Panc1 (cell line): ENCODE measurements at regions not wholly inside any gene's neighbourhood (a gene's known extent, or its start where the extent isn't known, plus 50 kb on each side); places are given as distances from the start of the nearest gene placed in this dataset.

Source experiments
- ATAC-seq: fragments of 200-7000 bp; cut with Tn5 transposase; 2 replicates; pipeline ENCODE4 v1.9.1; 2020; ENCODE audit warnings: mild to moderate bottlenecking, moderate library complexity
- BruUV-seq: library from RNA; stranded (reverse); fragments of 400-500 nt; replicated peaks from 2 replicates; lab custom pipeline; 2021; lab: Mats Ljungman, UMichigan
- CTCF ChIA-PET: fragments of 300-600 bp; sonication (Branson Sonifier 250); formaldehyde crosslinking; loops from one replicate; lab custom pipeline; 2022; ENCODE audit warnings: antibody characterized with exemption; lab: Charles Lee
- POLR2A ChIA-PET: fragments of 300-600 bp; sonication (Branson Sonifier 250); formaldehyde crosslinking; loops from one replicate; lab custom pipeline; 2022; ENCODE audit warnings: antibody characterized with exemption; lab: Charles Lee
- DNase-seq: peaks from one replicate; pipeline ENCODE4 v3.0.0-alpha.2; 2010; ENCODE audit warnings: low read depth, low spot score
- H3K27ac ChIP-seq: 2 replicates; pipeline ENCODE4 v1.5.1; 2011; ENCODE audit warnings: mild to moderate bottlenecking, low read length, inconsistent platforms
- H3K27me3 ChIP-seq: fragments of 200-500 bp; sonication (Bioruptor generic); 2 replicates; pipeline ENCODE4 v1.6.0; 2014; ENCODE audit warnings: low read length, inconsistent platforms; ENCODE audit not compliant: control insufficient read depth, insufficient read depth
- H3K36me3 ChIP-seq: fragments of 200-500 bp; sonication (Bioruptor generic); 2 replicates; pipeline ENCODE4 v1.5.1; 2014; ENCODE audit warnings: inconsistent platforms, mild to moderate bottlenecking, low read length, moderate library complexity; ENCODE audit not compliant: control insufficient read depth, insufficient read depth
- H3K4me1 ChIP-seq: 2 replicates; pipeline ENCODE4 v1.5.1; 2011; ENCODE audit warnings: inconsistent platforms, mild to moderate bottlenecking, low read length, moderate library complexity; ENCODE audit not compliant: control insufficient read depth, insufficient read depth
- H3K4me3 ChIP-seq, 2 experiments: 2 replicates each; pipeline ENCODE4 v1.5.1; 2011 to 2012; ENCODE audit warnings: low read depth in 2 of 2, low read length in 2 of 2, mild to moderate bottlenecking in 2 of 2, inconsistent platforms in 1 of 2, moderate library complexity in 1 of 2
- H3K9me3 ChIP-seq: fragments of 200-500 bp; sonication (Bioruptor generic); 2 replicates; pipeline ENCODE4 v1.5.1; 2014; ENCODE audit warnings: low read depth, mild to moderate bottlenecking, inconsistent platforms, low read length, moderate library complexity; ENCODE audit not compliant: control insufficient read depth, insufficient read depth
- POLR2AphosphoS5 ChIP-seq: IDR thresholded peaks from 2 replicates; pipeline ENCODE4 v1.6.1; 2012; ENCODE audit warnings: mild to moderate bottlenecking, low read depth, low read length, moderate library complexity
- SIN3A ChIP-seq: IDR thresholded peaks from 2 replicates; pipeline ENCODE4 v1.6.1; 2012; ENCODE audit warnings: low read depth, mild to moderate bottlenecking, low read length, moderate library complexity, borderline replicate concordance; ENCODE audit not compliant: insufficient read depth
- TCF7L2 ChIP-seq: IDR thresholded peaks from 2 replicates; pipeline ENCODE4 v1.6.1; 2011; ENCODE audit warnings: mild to moderate bottlenecking, low read depth, low read length, inconsistent platforms
- in situ Hi-C: cut with HindIII; loops from 2 replicates; pipeline ENCODE4 v1.10.0; 2016; ENCODE audit warnings: low sequenced_read_pairs, low pct_unique_long_range_greater_than_20kb
- intact Hi-C: fragments of 100-400 bp; cut with micrococcal nuclease; formaldehyde crosslinking; loops from one replicate; pipeline ENCODE4 v1.10.0; 2022; ENCODE audit not compliant: unreplicated experiment
- TF ChIP-seq, protein P1 (sequence below), 2 experiments: IDR thresholded peaks; 2 replicates each; pipeline ENCODE4 v1.6.1; 2011 to 2012; ENCODE audit warnings: low read depth in 2 of 2, control low read depth in 1 of 2, low read length in 1 of 2, mild to moderate bottlenecking in 1 of 2, moderate library complexity in 1 of 2; ENCODE audit not compliant: insufficient read depth in 1 of 2
- TF ChIP-seq, protein P2 (sequence below): fragments of 450-650 bp; IDR thresholded peaks from 2 replicates; pipeline ENCODE4 v1.5.1; 2017; ENCODE audit warnings: mild to moderate bottlenecking

DNA sequence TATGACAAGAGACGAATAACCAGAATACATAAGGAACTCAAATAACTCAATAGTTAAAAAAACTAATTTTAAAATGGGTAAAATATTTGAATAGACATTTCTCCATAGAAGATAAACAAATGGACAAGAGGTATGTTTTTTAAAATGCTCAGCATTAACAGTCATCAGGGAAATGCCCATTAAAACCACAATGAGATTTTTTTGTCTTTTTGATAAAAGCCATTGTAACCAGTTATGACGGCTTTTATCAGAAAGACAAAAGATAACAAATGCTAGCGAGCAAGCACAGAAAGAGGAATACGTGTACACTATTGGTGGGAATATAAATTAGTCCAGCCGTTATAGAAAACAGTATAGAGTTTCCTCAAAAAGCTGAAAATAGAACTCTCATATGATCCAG lies 388.2 kb upstream of the INTU start:
- DNase-seq (no peak), ATAC-seq (no peak)
- Histone ChIP-seq H3K36me3 (no peaks in the 10 kb centered on the region), H3K4me3 (no peak overlapping the region), H3K27ac (no peak overlapping the region), H3K4me1 (no peaks in the 10 kb centered on the region), H3K9me3 (no peaks in the 10 kb centered on the region), H3K27me3 (no peaks in the 10 kb centered on the region)
- ChIA-PET POLR2A (no interaction called here), CTCF (no interaction called here)
- in situ Hi-C loops: no loop called here
- intact Hi-C loops: no loop called here
- BruUV-seq: no TSS peak
- no peak for TF ChIP-seq TCF7L2
- TF ChIP-seq, protein P1, sequence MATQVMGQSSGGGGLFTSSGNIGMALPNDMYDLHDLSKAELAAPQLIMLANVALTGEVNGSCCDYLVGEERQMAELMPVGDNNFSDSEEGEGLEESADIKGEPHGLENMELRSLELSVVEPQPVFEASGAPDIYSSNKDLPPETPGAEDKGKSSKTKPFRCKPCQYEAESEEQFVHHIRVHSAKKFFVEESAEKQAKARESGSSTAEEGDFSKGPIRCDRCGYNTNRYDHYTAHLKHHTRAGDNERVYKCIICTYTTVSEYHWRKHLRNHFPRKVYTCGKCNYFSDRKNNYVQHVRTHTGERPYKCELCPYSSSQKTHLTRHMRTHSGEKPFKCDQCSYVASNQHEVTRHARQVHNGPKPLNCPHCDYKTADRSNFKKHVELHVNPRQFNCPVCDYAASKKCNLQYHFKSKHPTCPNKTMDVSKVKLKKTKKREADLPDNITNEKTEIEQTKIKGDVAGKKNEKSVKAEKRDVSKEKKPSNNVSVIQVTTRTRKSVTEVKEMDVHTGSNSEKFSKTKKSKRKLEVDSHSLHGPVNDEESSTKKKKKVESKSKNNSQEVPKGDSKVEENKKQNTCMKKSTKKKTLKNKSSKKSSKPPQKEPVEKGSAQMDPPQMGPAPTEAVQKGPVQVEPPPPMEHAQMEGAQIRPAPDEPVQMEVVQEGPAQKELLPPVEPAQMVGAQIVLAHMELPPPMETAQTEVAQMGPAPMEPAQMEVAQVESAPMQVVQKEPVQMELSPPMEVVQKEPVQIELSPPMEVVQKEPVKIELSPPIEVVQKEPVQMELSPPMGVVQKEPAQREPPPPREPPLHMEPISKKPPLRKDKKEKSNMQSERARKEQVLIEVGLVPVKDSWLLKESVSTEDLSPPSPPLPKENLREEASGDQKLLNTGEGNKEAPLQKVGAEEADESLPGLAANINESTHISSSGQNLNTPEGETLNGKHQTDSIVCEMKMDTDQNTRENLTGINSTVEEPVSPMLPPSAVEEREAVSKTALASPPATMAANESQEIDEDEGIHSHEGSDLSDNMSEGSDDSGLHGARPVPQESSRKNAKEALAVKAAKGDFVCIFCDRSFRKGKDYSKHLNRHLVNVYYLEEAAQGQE (IDR thresholded peaks at IDR 0.05; ENCODE audit: insufficient read depth in 1 of 2, low read depth in 2 of 2, low read length in 1 of 2): no peak
- no peak for TF ChIP-seq POLR2AphosphoS5
- no peak for TF ChIP-seq SIN3A
- TF ChIP-seq, protein P2, sequence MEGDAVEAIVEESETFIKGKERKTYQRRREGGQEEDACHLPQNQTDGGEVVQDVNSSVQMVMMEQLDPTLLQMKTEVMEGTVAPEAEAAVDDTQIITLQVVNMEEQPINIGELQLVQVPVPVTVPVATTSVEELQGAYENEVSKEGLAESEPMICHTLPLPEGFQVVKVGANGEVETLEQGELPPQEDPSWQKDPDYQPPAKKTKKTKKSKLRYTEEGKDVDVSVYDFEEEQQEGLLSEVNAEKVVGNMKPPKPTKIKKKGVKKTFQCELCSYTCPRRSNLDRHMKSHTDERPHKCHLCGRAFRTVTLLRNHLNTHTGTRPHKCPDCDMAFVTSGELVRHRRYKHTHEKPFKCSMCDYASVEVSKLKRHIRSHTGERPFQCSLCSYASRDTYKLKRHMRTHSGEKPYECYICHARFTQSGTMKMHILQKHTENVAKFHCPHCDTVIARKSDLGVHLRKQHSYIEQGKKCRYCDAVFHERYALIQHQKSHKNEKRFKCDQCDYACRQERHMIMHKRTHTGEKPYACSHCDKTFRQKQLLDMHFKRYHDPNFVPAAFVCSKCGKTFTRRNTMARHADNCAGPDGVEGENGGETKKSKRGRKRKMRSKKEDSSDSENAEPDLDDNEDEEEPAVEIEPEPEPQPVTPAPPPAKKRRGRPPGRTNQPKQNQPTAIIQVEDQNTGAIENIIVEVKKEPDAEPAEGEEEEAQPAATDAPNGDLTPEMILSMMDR: no peak

DNA sequence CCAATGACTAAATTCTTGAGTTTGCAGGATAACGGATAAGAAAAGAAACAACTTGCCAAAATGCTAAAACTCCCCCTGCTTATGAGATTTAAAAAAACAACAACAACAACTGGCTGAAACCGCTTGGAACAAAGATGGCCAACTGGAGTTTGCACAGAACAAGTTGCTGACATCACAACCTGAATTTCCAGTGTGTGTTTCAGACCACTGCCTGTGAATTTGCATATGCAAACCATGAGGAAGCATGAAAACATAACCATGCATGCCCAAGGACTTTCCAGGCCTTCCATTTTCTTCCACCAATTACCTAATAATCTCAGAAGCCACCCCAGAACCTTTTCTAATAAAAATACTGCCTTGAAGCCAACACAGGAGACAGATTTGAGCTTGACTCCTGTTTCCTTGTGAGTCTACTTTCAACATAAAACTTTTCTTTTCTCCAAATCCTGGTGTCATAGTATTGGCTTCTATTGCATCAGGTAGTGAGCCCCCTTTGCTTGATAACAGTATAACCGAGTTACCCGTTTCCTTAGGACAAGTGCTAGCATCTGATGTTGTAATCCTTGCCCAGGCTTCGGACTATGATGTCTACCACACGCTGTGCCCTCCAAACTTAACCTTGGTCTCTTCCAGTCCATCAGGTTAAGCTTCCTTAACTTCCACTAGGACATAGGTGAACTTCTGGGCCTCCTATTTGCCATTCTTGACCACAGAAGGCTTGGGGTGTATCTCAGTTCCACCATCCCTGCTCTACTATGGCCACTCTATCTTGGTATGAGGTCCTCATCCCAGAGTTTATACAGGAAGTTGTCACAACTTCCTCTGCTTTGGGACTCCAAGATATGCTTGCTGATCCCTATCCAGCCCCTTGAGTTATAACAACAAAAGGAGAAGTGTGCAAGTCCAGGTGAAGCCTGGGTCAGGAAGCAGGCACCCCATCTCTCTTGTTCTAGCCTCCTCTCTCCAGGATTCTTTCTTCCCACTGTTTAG lies 385.5 kb upstream of the INTU start:
- Histone ChIP-seq H3K27ac (no peak overlapping the region), H3K4me1 (no peaks in the 10 kb centered on the region), H3K36me3 (no peaks in the 10 kb centered on the region), H3K27me3 (no peaks in the 10 kb centered on the region), H3K4me3 (no peak overlapping the region), H3K9me3 (no peaks in the 10 kb centered on the region)
- BruUV-seq: no TSS peak
- TF ChIP-seq, protein P2: no peak
- no peak for TF ChIP-seq SIN3A
- TF ChIP-seq POLR2AphosphoS5: no peak
- no peak for TF ChIP-seq TCF7L2
- TF ChIP-seq, protein P1 (IDR thresholded peaks at IDR 0.05; ENCODE audit: insufficient read depth in 1 of 2, low read depth in 2 of 2, low read length in 1 of 2): no peak
- POLR2A ChIA-PET: no interaction called here
- no peak for DNase-seq
- in situ Hi-C loops (no loop called here), intact Hi-C loops (no loop called here)
- CTCF ChIA-PET: no interaction called here
- no peak for ATAC-seq
